ENCODE measurements at regions not wholly inside any gene's neighbourhood (a gene's known extent, or its start where the extent isn't known, plus 50 kb on each side); places are given as distances from the start of the nearest gene placed in this dataset.

GRCh38 chr2:201974171-201975100 is 59.2 kb upstream of the FZD7 start:
- ATAC-seq (ENCODE audit: low read depth in 2 of 2) (no peak), DNase-seq (no peak)
- H3K4me1 ChIP-seq (ENCODE audit: control insufficient read depth, insufficient read depth, low read length, poor library complexity, severe bottlenecking): no peaks in the 10 kb centered on the region
- H3K36me3 Mint-ChIP-seq: no peaks in the 10 kb centered on the region
- no peaks in the 10 kb centered on the region for H3K4me1 Mint-ChIP-seq
- H3K9me3 ChIP-seq (ENCODE audit: control insufficient read depth in 2 of 2, low read length in 2 of 2): no peaks in the 10 kb centered on the region
- H3K36me3 ChIP-seq (ENCODE audit: control insufficient read depth, insufficient read depth, low read length): no peaks in the 10 kb centered on the region
- H3K27me3 Mint-ChIP-seq: peaks cover 4% of the 10 kb centered on the region
- peaks cover 0 to 2% (median 0%) of the 10 kb centered on the region in 7 donors for H3K9me3 Mint-ChIP-seq
- H3K27ac ChIP-seq (ENCODE audit: insufficient read depth, low read length, poor library complexity, severe bottlenecking): no peak overlapping the region
- H3K27ac Mint-ChIP-seq: no peak overlapping the region
- H3K4me3 ChIP-seq (ENCODE audit: low read depth, low read length): no peak overlapping the region
- H3K27me3 ChIP-seq (ENCODE audit: control insufficient read depth, insufficient read depth, low read length): no peaks in the 10 kb centered on the region
- H3K4me3 Mint-ChIP-seq: no peak overlapping the region

- no peak overlapping the region for H3K27ac Mint-ChIP-seq
- H3K4me1 Mint-ChIP-seq: no peaks in the 10 kb centered on the region
Observed at GRCh38 chr2:201975434-201975833, 58.2 kb upstream of the FZD7 start.

GRCh38 chr2:201975964-201976612 is 57.6 kb upstream of the FZD7 start:
- Histone ChIP-seq H3K27ac (ENCODE audit: insufficient read depth, low read length, poor library complexity, severe bottlenecking) (no peak overlapping the region), H3K9me3 (ENCODE audit: control insufficient read depth in 2 of 2, low read length in 2 of 2) (no peaks in the 10 kb centered on the region), H3K27me3 (ENCODE audit: control insufficient read depth, insufficient read depth, low read length) (no peaks in the 10 kb centered on the region), H3K4me3 (ENCODE audit: low read depth, low read length) (no peak overlapping the region), H3K36me3 (ENCODE audit: control insufficient read depth, insufficient read depth, low read length) (no peaks in the 10 kb centered on the region), H3K4me1 (ENCODE audit: control insufficient read depth, insufficient read depth, low read length, poor library complexity, severe bottlenecking) (no peaks in the 10 kb centered on the region)
- Mint-ChIP-seq H3K4me1 (no peaks in the 10 kb centered on the region), H3K36me3 (no peaks in the 10 kb centered on the region), H3K27me3 (peaks cover 4% of the 10 kb centered on the region), H3K27ac (no peak overlapping the region), H3K9me3 (peaks cover 0 to 2% (median 0%) of the 10 kb centered on the region in 7 donors), H3K4me3 (no peak overlapping the region)
- ATAC-seq (ENCODE audit: low read depth in 2 of 2) (no peak), DNase-seq (no peak)

More at GRCh38 chr2:201975434-201975833, 58.2 kb upstream of the FZD7 start:
- peaks cover 0 to 2% (median 0%) of the 10 kb centered on the region in 7 donors for H3K9me3 Mint-ChIP-seq
- Histone ChIP-seq H3K27me3 (ENCODE audit: control insufficient read depth, insufficient read depth, low read length) (no peaks in the 10 kb centered on the region), H3K36me3 (ENCODE audit: control insufficient read depth, insufficient read depth, low read length) (no peaks in the 10 kb centered on the region), H3K4me1 (ENCODE audit: control insufficient read depth, insufficient read depth, low read length, poor library complexity, severe bottlenecking) (no peaks in the 10 kb centered on the region), H3K27ac (ENCODE audit: insufficient read depth, low read length, poor library complexity, severe bottlenecking) (no peak overlapping the region), H3K4me3 (ENCODE audit: low read depth, low read length) (no peak overlapping the region), H3K9me3 (ENCODE audit: control insufficient read depth in 2 of 2, low read length in 2 of 2) (no peaks in the 10 kb centered on the region)
- peaks cover 4% of the 10 kb centered on the region for H3K27me3 Mint-ChIP-seq
- no peaks in the 10 kb centered on the region for H3K36me3 Mint-ChIP-seq
- no peak overlapping the region for H3K4me3 Mint-ChIP-seq
- DNase-seq (no peak), ATAC-seq (ENCODE audit: low read depth in 2 of 2) (no peak)

- no peaks in the 10 kb centered on the region for H3K36me3 Mint-ChIP-seq
- Histone ChIP-seq H3K4me3 (ENCODE audit: low read depth, low read length) (no peak overlapping the region), H3K27ac (ENCODE audit: insufficient read depth, low read length, poor library complexity, severe bottlenecking) (no peak overlapping the region), H3K36me3 (ENCODE audit: control insufficient read depth, insufficient read depth, low read length) (no peaks in the 10 kb centered on the region), H3K9me3 (ENCODE audit: control insufficient read depth in 2 of 2, low read length in 2 of 2) (no peaks in the 10 kb centered on the region), H3K27me3 (ENCODE audit: control insufficient read depth, insufficient read depth, low read length) (no peaks in the 10 kb centered on the region), H3K4me1 (ENCODE audit: control insufficient read depth, insufficient read depth, low read length, poor library complexity, severe bottlenecking) (no peaks in the 10 kb centered on the region)
- peaks cover 4% of the 10 kb centered on the region for H3K27me3 Mint-ChIP-seq
- H3K4me3 Mint-ChIP-seq: no peak overlapping the region
- ATAC-seq (ENCODE audit: low read depth in 2 of 2): no peak
- H3K4me1 Mint-ChIP-seq: no peaks in the 10 kb centered on the region
- no peak for DNase-seq
- no peak overlapping the region for H3K27ac Mint-ChIP-seq
- H3K9me3 Mint-ChIP-seq: no peaks in the 10 kb centered on the region
Observed at GRCh38 chr2:201977651-201978050, 56.0 kb upstream of the FZD7 start.

- Histone ChIP-seq H3K27ac (ENCODE audit: insufficient read depth, low read length, poor library complexity, severe bottlenecking) (no peak overlapping the region), H3K36me3 (ENCODE audit: control insufficient read depth, insufficient read depth, low read length) (no peaks in the 10 kb centered on the region), H3K9me3 (ENCODE audit: control insufficient read depth in 2 of 2, low read length in 2 of 2) (no peaks in the 10 kb centered on the region), H3K4me1 (ENCODE audit: control insufficient read depth, insufficient read depth, low read length, poor library complexity, severe bottlenecking) (no peaks in the 10 kb centered on the region), H3K27me3 (ENCODE audit: control insufficient read depth, insufficient read depth, low read length) (no peaks in the 10 kb centered on the region), H3K4me3 (ENCODE audit: low read depth, low read length) (no peak overlapping the region)
- Mint-ChIP-seq H3K9me3 (no peaks in the 10 kb centered on the region), H3K27ac (no peak overlapping the region), H3K27me3 (peaks cover 4% of the 10 kb centered on the region), H3K4me3 (no peak overlapping the region), H3K36me3 (no peaks in the 10 kb centered on the region), H3K4me1 (no peaks in the 10 kb centered on the region)
- no peak for ATAC-seq (ENCODE audit: low read depth in 2 of 2)
- DNase-seq: no peak
Observed at GRCh38 chr2:201978333-201978732, 55.3 kb upstream of the FZD7 start.

- Histone ChIP-seq H3K27me3 (ENCODE audit: control insufficient read depth, insufficient read depth, low read length) (no peaks in the 10 kb centered on the region), H3K27ac (ENCODE audit: insufficient read depth, low read length, poor library complexity, severe bottlenecking) (no peak overlapping the region), H3K4me3 (ENCODE audit: low read depth, low read length) (no peak overlapping the region), H3K9me3 (ENCODE audit: control insufficient read depth in 2 of 2, low read length in 2 of 2) (no peaks in the 10 kb centered on the region), H3K36me3 (ENCODE audit: control insufficient read depth, insufficient read depth, low read length) (no peaks in the 10 kb centered on the region), H3K4me1 (ENCODE audit: control insufficient read depth, insufficient read depth, low read length, poor library complexity, severe bottlenecking) (no peaks in the 10 kb centered on the region)
- DNase-seq: no peak
- Mint-ChIP-seq H3K27me3 (peaks cover 4% of the 10 kb centered on the region), H3K36me3 (no peaks in the 10 kb centered on the region), H3K4me1 (no peaks in the 10 kb centered on the region), H3K27ac (no peak overlapping the region), H3K4me3 (no peak overlapping the region), H3K9me3 (no peaks in the 10 kb centered on the region)
- ATAC-seq (ENCODE audit: low read depth in 2 of 2): no peak
Observed at GRCh38 chr2:201978986-201979385, 54.7 kb upstream of the FZD7 start.

- Mint-ChIP-seq H3K9me3 (no peaks in the 10 kb centered on the region), H3K4me1 (no peaks in the 10 kb centered on the region), H3K27ac (no peak overlapping the region), H3K36me3 (no peaks in the 10 kb centered on the region), H3K27me3 (peaks cover 4% of the 10 kb centered on the region), H3K4me3 (no peak overlapping the region)
- Histone ChIP-seq H3K4me1 (ENCODE audit: control insufficient read depth, insufficient read depth, low read length, poor library complexity, severe bottlenecking) (no peaks in the 10 kb centered on the region), H3K9me3 (ENCODE audit: control insufficient read depth in 2 of 2, low read length in 2 of 2) (no peaks in the 10 kb centered on the region), H3K27me3 (ENCODE audit: control insufficient read depth, insufficient read depth, low read length) (no peaks in the 10 kb centered on the region), H3K27ac (ENCODE audit: insufficient read depth, low read length, poor library complexity, severe bottlenecking) (no peak overlapping the region), H3K36me3 (ENCODE audit: control insufficient read depth, insufficient read depth, low read length) (no peaks in the 10 kb centered on the region), H3K4me3 (ENCODE audit: low read depth, low read length) (no peak overlapping the region)
- no peak for ATAC-seq (ENCODE audit: low read depth in 2 of 2)
- no peak for DNase-seq
Observed at GRCh38 chr2:201980389-201980821, 53.2 kb upstream of the FZD7 start.

Measured in CD4-positive, CD25-positive, alpha-beta regulatory T cell (primary cell).